ENCODE measurements at regions not wholly inside any gene's neighbourhood (a gene's known extent, or its start where the extent isn't known, plus 50 kb on each side); places are given as distances from the start of the nearest gene placed in this dataset.

GRCh38 chr9:135349212-135350002 is 130.2 kb upstream of the PPP1R26 start:
- no peak for DNase-seq (ENCODE audit: low spot score in 2 of 2)
- H3K4me3 ChIP-seq (ENCODE audit: low read depth, poor library complexity, severe bottlenecking): no peak overlapping the region
- WGBS, 2 donors: 55 to 66% methylated on average over 15 to 22 of the region's 22 CpGs
- TF ChIP-seq, protein P1, sequence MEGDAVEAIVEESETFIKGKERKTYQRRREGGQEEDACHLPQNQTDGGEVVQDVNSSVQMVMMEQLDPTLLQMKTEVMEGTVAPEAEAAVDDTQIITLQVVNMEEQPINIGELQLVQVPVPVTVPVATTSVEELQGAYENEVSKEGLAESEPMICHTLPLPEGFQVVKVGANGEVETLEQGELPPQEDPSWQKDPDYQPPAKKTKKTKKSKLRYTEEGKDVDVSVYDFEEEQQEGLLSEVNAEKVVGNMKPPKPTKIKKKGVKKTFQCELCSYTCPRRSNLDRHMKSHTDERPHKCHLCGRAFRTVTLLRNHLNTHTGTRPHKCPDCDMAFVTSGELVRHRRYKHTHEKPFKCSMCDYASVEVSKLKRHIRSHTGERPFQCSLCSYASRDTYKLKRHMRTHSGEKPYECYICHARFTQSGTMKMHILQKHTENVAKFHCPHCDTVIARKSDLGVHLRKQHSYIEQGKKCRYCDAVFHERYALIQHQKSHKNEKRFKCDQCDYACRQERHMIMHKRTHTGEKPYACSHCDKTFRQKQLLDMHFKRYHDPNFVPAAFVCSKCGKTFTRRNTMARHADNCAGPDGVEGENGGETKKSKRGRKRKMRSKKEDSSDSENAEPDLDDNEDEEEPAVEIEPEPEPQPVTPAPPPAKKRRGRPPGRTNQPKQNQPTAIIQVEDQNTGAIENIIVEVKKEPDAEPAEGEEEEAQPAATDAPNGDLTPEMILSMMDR (IDR thresholded peaks at IDR 0.05): no peak
- no peak for TF ChIP-seq POLR2A (IDR thresholded peaks at IDR 0.05)
- intact Hi-C loops (cut with DNase I; ENCODE audit: low total_unique reads): no loop called here

- no peak for TF ChIP-seq POLR2A (IDR thresholded peaks at IDR 0.05)
- TF ChIP-seq, protein P1 (IDR thresholded peaks at IDR 0.05): no peak
- H3K4me3 ChIP-seq (ENCODE audit: low read depth, poor library complexity, severe bottlenecking): no peak overlapping the region
- intact Hi-C loops (cut with DNase I; ENCODE audit: low total_unique reads): no loop called here
- WGBS, 2 donors: 67 to 74% methylated on average over 12 of the region's 12 CpGs
- DNase-seq (ENCODE audit: low spot score in 2 of 2): no peak
These were observed 129.6 kb upstream of the PPP1R26 start for GRCh38 chr9:135350003-135350315.

GRCh38 chr9:135353935-135354334 is 125.6 kb upstream of the PPP1R26 start:
- 77% methylated on average over 14 of the region's 14 CpGs for WGBS, 2 donors
- H3K4me3 ChIP-seq (ENCODE audit: low read depth, poor library complexity, severe bottlenecking): no peak overlapping the region
- DNase-seq (ENCODE audit: low spot score in 2 of 2): no peak
- TF ChIP-seq, protein P1 (IDR thresholded peaks at IDR 0.05): no peak
- TF ChIP-seq POLR2A (IDR thresholded peaks at IDR 0.05): no peak
- intact Hi-C loops (cut with DNase I; ENCODE audit: low total_unique reads): no loop called here

DNA sequence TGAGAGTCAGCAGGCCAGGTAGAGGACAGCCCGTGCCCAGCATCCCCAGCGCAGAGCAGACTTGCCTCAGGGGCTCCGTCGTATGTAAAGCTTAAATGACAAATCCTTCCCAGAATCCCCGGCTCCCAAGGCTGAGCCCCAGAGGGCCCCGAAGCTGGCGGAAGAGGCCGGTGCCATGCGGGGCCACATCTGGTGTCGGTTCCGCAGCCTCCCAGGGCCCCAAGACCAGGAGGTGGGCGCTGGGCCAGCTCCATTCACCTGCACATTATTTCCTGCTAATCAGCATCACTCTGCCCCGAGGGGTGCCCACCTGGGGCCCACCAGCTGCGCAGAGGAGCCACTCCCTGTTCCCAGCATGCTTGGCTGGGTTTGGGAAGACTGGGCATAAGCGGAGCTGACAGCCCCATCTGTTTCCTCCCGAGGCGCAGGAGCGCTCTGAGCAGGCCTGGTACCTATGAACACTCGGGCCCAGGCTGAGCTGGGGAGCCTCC is 124.0 kb upstream of the PPP1R26 start:
- TF ChIP-seq POLR2A (IDR thresholded peaks at IDR 0.05): no peak
- TF ChIP-seq, protein P1 (IDR thresholded peaks at IDR 0.05): no peak
- no peak overlapping the region for H3K4me3 ChIP-seq (ENCODE audit: low read depth, poor library complexity, severe bottlenecking)
- DNase-seq (ENCODE audit: low spot score in 2 of 2): no peak
- intact Hi-C loops (cut with DNase I; ENCODE audit: low total_unique reads): no loop called here
- 41 to 49% methylated on average over 18 to 19 of the region's 19 CpGs for WGBS, 2 donors

DNA sequence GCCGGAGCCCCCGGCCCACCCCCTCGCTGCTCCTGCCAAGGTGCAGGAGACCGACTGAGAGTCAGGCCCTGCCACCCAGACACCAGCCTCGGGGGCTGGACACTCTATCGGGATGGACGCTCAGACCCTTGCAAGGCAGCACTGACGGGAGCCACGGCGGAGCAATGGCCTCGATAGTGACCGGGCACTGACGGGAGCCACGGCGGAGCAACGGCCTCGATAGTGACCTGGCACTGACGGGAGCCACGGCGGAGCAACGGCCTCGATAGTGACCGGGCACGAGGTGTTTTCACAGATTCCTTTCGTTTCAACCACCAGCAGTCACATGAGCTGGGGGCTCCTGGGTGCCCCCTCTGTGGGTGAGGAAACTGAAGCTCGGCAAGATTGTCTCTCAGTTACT is 123.6 kb upstream of the PPP1R26 start:
- H3K4me3 ChIP-seq (ENCODE audit: low read depth, poor library complexity, severe bottlenecking): no peak overlapping the region
- 80 to 82% methylated on average over 24 to 26 of the region's 26 CpGs for WGBS, 2 donors
- DNase-seq (ENCODE audit: low spot score in 2 of 2): no peak
- TF ChIP-seq, protein P1 (IDR thresholded peaks at IDR 0.05): no peak
- TF ChIP-seq POLR2A (IDR thresholded peaks at IDR 0.05): no peak
- intact Hi-C loops (cut with DNase I; ENCODE audit: low total_unique reads): no loop called here

DNA sequence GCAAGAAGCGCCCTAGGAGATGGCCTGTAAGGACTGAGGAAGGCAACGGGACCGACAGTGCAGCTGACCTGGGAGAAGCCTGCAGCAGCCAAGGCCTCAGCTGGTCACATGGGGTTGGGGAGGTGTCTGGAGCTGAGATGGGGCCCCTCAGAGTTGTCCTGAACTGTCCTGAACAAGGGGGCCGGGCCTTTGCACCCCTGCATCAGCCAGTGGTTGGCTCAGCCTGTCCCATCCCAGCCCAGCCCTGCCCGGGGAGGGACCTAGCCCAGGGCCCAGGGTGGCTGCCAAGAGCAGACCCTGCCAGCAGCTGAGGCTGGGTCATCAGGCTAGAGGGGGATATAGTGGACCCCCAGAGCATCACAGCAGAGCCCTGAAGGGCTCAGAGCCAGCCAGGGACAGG is 122.8 kb upstream of the PPP1R26 start:
- no peak overlapping the region for H3K4me3 ChIP-seq (ENCODE audit: low read depth, poor library complexity, severe bottlenecking)
- no peak for TF ChIP-seq POLR2A (IDR thresholded peaks at IDR 0.05)
- TF ChIP-seq, protein P1 (IDR thresholded peaks at IDR 0.05): no peak
- 64 to 75% methylated on average over 4 to 5 of the region's 5 CpGs for WGBS, 2 donors
- intact Hi-C loops (cut with DNase I; ENCODE audit: low total_unique reads): no loop called here
- DNase-seq (ENCODE audit: low spot score in 2 of 2): no peak
